Mononuclear cell (primary cell): ENCODE measurements at regions not wholly inside any gene's neighbourhood (a gene's known extent, or its start where the extent isn't known, plus 50 kb on each side); places are given as distances from the start of the nearest gene placed in this dataset.

Source experiments
- H3K27me3 ChIP-seq: 2 replicates; pipeline ENCODE4 v1.6.0; 2011; ENCODE audit warnings: low read length, control low read depth; ENCODE audit not compliant: insufficient read depth
- H3K4me1 ChIP-seq: 2 replicates; pipeline ENCODE4 v1.5.1; 2011; ENCODE audit warnings: mild to moderate bottlenecking, low read length, control low read depth; ENCODE audit not compliant: insufficient read depth
- H3K4me3 ChIP-seq: 2 replicates; pipeline ENCODE4 v1.5.1; 2011; ENCODE audit warnings: mild to moderate bottlenecking, low read length, moderate library complexity
- H3K9me3 ChIP-seq: 2 replicates; pipeline ENCODE4 v1.5.1; 2011; ENCODE audit warnings: low read depth, mild to moderate bottlenecking, control low read depth, low read length

DNA sequence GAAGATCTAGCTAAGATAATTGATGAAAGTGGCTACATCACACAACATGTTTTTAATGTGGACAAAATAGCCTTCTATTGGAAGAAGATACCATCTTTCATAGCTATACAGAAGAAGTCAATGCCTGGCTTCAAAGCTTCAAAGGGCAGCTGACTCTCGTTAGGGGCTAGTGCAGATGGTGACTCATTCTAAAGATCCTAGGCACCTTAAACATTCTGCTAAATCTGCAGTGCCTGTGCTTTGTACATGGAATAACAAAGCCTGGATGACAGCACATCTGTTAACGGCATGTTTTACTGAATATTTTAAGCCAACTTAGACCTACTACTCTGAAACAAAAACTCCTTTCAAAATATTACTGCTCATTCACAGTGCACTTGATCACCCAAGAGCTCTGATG, 65.6 kb upstream of the USP24 start:
- H3K27me3 ChIP-seq = no peaks in the 10 kb centered on the region
- no peaks in the 10 kb centered on the region for H3K9me3 ChIP-seq
- H3K4me1 ChIP-seq = peaks cover 9% of the 10 kb centered on the region

DNA sequence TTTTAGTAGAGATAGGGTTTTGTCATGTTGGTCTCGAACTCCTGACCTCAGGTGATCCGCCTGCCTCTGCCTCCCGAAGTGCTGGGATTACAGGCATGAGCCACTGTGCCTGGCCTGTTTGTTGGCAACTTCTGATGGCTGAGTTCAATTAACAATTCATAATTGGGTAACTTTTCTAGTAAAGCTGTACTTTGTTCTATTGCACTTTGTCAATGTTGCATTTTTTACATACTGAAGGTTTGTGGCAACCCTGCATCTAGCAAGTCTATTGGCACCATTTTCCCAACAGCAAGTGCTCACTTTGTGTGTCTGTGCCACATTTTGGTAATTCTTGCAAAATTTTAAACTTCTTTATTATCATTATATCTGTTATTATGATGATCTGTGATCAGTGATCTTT, 64.5 kb upstream of the USP24 start:
- Histone ChIP-seq H3K9me3 (no peaks in the 10 kb centered on the region), H3K27me3 (no peaks in the 10 kb centered on the region), H3K4me3 (no peak overlapping the region), H3K4me1 (peaks cover 9% of the 10 kb centered on the region)

More for the DNA sequence above, 65.6 kb upstream of the USP24 start:
- no peak overlapping the region for H3K4me3 ChIP-seq

DNA sequence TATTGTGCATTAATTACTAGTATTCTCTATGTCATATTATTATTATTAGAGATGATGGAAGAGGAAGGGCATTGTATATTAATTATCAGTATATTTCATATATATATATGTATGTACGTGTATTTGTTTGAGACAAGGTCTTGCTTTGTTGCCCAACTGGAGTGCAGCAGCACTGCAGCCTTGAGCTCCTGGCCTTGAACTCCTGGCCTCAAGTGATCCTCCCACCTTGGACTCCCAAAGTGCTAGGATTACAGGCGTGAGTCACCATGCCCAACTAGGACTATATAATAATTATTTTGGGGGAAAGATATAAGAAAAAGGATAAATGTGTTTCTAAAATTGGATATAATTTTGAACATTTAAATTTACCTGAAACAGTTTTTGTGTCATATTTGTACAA, 63.2 kb upstream of the USP24 start:
- Histone ChIP-seq H3K4me3 (no peak overlapping the region), H3K4me1 (peaks cover 9% of the 10 kb centered on the region), H3K27me3 (no peaks in the 10 kb centered on the region), H3K9me3 (no peaks in the 10 kb centered on the region)

DNA sequence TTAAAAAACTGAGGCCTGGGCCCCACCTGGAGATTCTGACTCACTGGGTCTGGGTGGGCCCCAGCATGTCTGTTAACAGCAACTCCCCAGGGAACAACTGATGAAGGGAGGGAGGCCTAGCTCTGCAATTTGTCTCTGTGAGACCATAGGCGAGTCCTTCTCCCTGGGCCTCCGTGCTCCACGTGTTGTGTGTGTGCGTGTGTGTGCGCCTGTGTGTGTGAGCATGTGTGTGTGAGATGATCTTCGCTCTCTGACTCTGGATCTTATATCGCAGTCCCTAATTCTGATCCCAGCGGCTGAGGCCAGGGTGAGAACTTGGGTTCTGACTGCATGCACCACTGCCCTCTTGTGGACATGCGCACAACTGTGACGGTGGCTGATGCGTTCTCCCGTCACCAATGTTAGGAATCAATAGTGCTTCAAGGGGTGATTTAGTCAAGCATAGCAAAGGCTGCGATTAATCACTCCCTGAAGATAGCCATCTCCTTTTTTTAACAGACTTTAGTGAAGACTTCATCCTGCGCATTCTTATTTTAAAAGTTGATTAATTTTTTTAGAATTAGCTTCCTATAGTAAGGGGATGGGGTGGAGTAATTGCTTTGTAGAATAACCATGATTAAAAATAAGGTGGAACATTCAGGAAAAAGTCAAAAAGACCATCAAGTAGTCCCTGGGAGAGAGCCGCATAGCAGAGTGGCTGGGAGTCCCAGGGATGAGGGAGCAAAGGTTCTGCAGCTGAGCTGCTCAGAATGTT, 62.4 kb upstream of the USP24 start:
- no peak overlapping the region for H3K4me3 ChIP-seq
- no peaks in the 10 kb centered on the region for H3K27me3 ChIP-seq
- H3K4me1 ChIP-seq = peaks cover 9% of the 10 kb centered on the region
- no peaks in the 10 kb centered on the region for H3K9me3 ChIP-seq

DNA sequence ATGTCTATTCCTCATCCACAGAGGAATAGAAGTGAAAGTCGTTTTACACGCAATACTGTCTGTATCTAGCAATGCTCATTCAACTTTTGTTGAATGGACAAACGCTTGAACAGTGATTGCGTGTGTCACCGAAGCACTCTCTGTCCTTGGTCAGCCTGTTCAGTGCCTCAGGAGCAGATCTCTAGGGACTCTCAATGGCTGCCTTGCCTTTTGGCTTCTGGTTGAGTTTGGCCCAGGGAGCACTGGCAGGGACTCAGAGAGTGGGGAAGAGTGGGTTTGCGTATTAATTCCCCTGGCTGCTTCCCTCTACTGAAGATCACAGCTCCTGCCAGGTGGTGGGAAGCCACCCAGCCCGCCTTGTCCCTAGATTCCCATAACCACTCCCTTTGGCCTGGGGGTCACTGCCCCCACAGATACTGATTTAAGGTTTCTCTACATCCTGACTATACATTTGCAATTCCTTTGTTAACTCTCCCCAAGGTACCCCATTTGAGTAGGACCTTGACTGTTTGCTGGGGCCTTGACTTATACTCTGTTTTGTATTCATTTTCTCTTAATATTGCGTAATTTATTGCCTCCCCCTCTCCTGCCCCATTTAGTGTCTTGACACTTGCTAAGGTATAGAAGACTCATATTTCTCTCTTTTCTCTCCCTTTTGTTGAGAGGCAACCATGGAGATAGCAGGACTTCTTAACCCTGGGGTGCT, 61.7 kb upstream of the USP24 start:
- Histone ChIP-seq H3K4me3 (no peak overlapping the region), H3K4me1 (peaks cover 9% of the 10 kb centered on the region), H3K9me3 (no peaks in the 10 kb centered on the region), H3K27me3 (no peaks in the 10 kb centered on the region)

DNA sequence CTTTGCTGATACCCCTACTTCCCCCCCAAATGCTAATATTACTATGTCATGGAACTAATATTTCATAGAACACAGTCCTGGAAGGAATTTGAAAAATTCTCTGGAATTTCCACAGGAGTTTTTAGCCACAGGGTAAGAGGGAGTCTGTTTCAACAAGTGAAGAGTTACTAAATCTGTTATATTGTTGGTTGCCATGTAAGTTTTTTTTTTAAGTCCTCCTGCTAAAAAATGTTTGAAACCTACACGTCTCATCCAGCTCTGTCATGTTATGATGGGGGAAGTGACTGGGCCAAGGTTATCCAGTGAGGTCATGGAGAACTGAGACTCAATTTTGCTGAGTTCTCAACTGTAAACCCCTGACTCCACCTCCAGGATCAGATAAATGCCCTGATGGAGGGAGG, 60.8 kb upstream of the USP24 start:
- peaks cover 9% of the 10 kb centered on the region for H3K4me1 ChIP-seq
- no peak overlapping the region for H3K4me3 ChIP-seq
- H3K27me3 ChIP-seq = no peaks in the 10 kb centered on the region
- no peaks in the 10 kb centered on the region for H3K9me3 ChIP-seq

DNA sequence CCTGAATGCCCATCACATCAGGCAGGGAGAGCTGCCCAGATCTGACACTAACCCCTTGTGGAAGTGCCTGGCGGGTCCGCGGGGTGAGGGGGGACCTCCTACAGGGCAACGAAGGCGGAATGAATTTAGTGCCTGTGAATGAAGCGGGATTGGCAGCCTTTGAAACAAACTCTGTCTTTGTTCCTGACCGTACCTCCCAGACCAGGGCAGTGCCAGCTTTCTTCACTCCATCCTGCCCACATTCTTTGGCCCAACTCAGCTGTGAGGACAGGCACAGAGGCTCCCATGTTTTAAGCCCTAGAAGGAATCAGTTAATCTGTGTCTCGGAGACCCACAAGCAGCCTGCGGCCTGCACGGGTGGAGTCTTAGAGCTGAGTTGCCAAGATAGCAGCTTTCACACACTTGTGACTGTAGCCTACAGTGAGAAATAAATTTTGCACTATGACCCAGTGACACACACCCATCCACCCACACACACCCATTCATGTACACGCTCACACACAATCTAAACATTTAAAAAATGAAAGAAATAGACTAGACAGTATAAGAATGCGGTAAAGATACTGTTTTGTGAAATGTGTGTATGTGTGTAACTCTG, 60.1 kb upstream of the USP24 start:
- Histone ChIP-seq H3K9me3 (no peaks in the 10 kb centered on the region), H3K4me3 (no peak overlapping the region), H3K27me3 (no peaks in the 10 kb centered on the region), H3K4me1 (peaks cover 9% of the 10 kb centered on the region)

DNA sequence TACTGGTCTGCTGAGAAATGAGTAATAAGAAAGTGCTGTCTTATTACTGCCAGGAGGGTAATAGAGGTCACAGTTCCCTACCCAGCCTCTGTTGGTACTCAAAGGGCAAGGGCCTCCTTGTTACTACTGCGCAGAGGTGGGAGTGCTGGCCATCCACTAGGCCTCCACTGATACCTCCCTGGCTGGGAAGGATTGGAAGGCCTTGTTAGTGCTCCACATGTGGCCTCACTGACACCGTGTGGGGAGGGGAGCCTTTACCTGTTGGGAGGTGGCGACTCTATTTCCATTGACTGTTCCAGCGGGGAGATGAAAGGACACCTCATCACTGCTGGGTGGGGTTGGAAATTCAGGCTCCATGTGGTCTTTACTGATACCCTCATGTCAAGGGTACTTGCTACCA, 57.8 kb upstream of the USP24 start:
- Histone ChIP-seq H3K4me3 (no peak overlapping the region), H3K9me3 (no peaks in the 10 kb centered on the region), H3K27me3 (no peaks in the 10 kb centered on the region), H3K4me1 (peaks cover 8% of the 10 kb centered on the region)
